GM23338 (cell line): ENCODE measurements at regions not wholly inside any gene's neighbourhood (a gene's known extent, or its start where the extent isn't known, plus 50 kb on each side); places are given as distances from the start of the nearest gene placed in this dataset.

Experiments used
- ATAC-seq: fragments of 200-7000 bp; cut with Tn5 transposase; 3 replicates; pipeline ENCODE4 v1.9.1; 2020
- DNase-seq: peaks from one replicate; pipeline ENCODE4 v3.0.0-alpha.2; 2015; ENCODE audit warnings: low spot score
- H2AFZ ChIP-seq: fragments of 200-600 bp; sonication (generic); 2 replicates; pipeline ENCODE4 v1.8.0; 2016; ENCODE audit warnings: antibody characterized with exemption, mild to moderate bottlenecking, moderate library complexity
- H3F3A ChIP-seq: fragments of 200-600 bp; sonication (generic); replicated peaks from 2 replicates; pipeline ENCODE4 v1.8.0; 2017; ENCODE audit warnings: antibody characterized with exemption, mixed run types, low read depth
- H3K27ac ChIP-seq: fragments of 200-600 bp; sonication (generic); 2 replicates; pipeline ENCODE4 v1.6.1; 2016; ENCODE audit warnings: low read depth
- H3K27me3 ChIP-seq: fragments of 200-600 bp; sonication (generic); 2 replicates; pipeline ENCODE4 v1.8.0; 2016; ENCODE audit warnings: mild to moderate bottlenecking, mixed run types, moderate library complexity; ENCODE audit not compliant: insufficient read depth
- H3K36me3 ChIP-seq: fragments of 200-600 bp; sonication (generic); 2 replicates; pipeline ENCODE4 v1.8.0; 2016; ENCODE audit warnings: mild to moderate bottlenecking; ENCODE audit not compliant: insufficient read depth
- H3K4me1 ChIP-seq: fragments of 200-600 bp; sonication (generic); 2 replicates; pipeline ENCODE4 v1.8.0; 2016; ENCODE audit warnings: mild to moderate bottlenecking, moderate library complexity; ENCODE audit not compliant: insufficient read depth
- H3K4me2 ChIP-seq: fragments of 200-600 bp; sonication (generic); 2 replicates; pipeline ENCODE4 v1.7.1; 2017; ENCODE audit warnings: mixed run types
- H3K4me3 ChIP-seq: fragments of 200-600 bp; sonication (generic); 2 replicates; pipeline ENCODE4 v1.6.1; 2016; ENCODE audit warnings: mixed run types
- H3K79me2 ChIP-seq: fragments of 200-600 bp; sonication (generic); replicated peaks from 2 replicates; pipeline ENCODE4 v1.8.0; 2017; ENCODE audit warnings: mild to moderate bottlenecking; ENCODE audit not compliant: insufficient read depth
- H3K9me2 ChIP-seq: fragments of 200-600 bp; sonication (generic); 2 replicates; pipeline ENCODE4 v1.8.0; 2017; ENCODE audit not compliant: insufficient read depth
- H4K20me1 ChIP-seq: fragments of 200-600 bp; sonication (generic); replicated peaks from 2 replicates; pipeline ENCODE4 v1.8.0; 2017; ENCODE audit warnings: mild to moderate bottlenecking; ENCODE audit not compliant: insufficient read depth
- H3K27ac Mint-ChIP-seq: 2 replicates; pipeline ENCODE4 v1.8.0; 2020; ENCODE audit warnings: inconsistent platforms, mild to moderate bottlenecking, moderate library complexity, mixed read lengths
- H3K27me3 Mint-ChIP-seq: 3 replicates; pipeline ENCODE4 v1.8.0; 2022; ENCODE audit warnings: low read depth, mild to moderate bottlenecking, moderate library complexity, mixed read lengths, inconsistent platforms; ENCODE audit not compliant: insufficient read depth, poor library complexity
- H3K36me3 Mint-ChIP-seq: 3 replicates; pipeline ENCODE4 v1.8.0; 2021; ENCODE audit warnings: low read depth, mild to moderate bottlenecking, inconsistent platforms, moderate library complexity, mixed read lengths
- H3K4me1 Mint-ChIP-seq: 3 replicates; pipeline ENCODE4 v1.8.0; 2020; ENCODE audit warnings: mild to moderate bottlenecking, inconsistent platforms, mixed read lengths
- H3K4me3 Mint-ChIP-seq: 3 replicates; pipeline ENCODE4 v1.8.0; 2021; ENCODE audit warnings: moderate library complexity, mild to moderate bottlenecking, inconsistent platforms, mixed read lengths
- H3K9me3 Mint-ChIP-seq: 3 replicates; pipeline ENCODE4 v1.8.0; 2020; ENCODE audit warnings: moderate library complexity, mild to moderate bottlenecking, inconsistent platforms, mixed read lengths
- CREB1 ChIP-seq: fragments of 250-450 bp; sonication (Bioruptor Pico); IDR thresholded peaks from 2 replicates; pipeline ENCODE4 v1.5.0; 2020; ENCODE audit warnings: low read depth, mild to moderate bottlenecking, moderate library complexity
- CTCF ChIP-seq, 2 experiments: fragments of 200-600 bp in 1 of 2; sonication (generic) in 1 of 2; conservative IDR thresholded peaks; 2 replicates each; pipeline versions ENCODE4 v1.5.1 to v1.6.1; 2016 to 2017; ENCODE audit warnings: antibody characterized with exemption in 2 of 2, low read depth in 2 of 2, mild to moderate bottlenecking in 2 of 2, moderate library complexity in 1 of 2
- EZH2phosphoT487 ChIP-seq: fragments of 200-600 bp; sonication (generic); IDR thresholded peaks from one replicate; pipeline ENCODE4 v1.8.1; 2018; ENCODE audit warnings: antibody characterized with exemption; ENCODE audit not compliant: unreplicated experiment
- JUNB ChIP-seq: IDR thresholded peaks from one replicate; pipeline ENCODE4 v1.6.1; 2016; ENCODE audit warnings: antibody characterized with exemption; ENCODE audit not compliant: unreplicated experiment
- POLR2AphosphoS5 ChIP-seq: IDR thresholded peaks from 2 replicates; pipeline ENCODE4 v1.6.1; 2016; ENCODE audit warnings: antibody characterized with exemption, low read depth
- REST ChIP-seq: IDR thresholded peaks from one replicate; pipeline ENCODE4 v1.6.1; 2018; ENCODE audit warnings: antibody characterized with exemption; ENCODE audit not compliant: unreplicated experiment
- STAT1 ChIP-seq: IDR thresholded peaks from one replicate; pipeline ENCODE4 v1.6.1; 2016; ENCODE audit warnings: antibody characterized with exemption; ENCODE audit not compliant: unreplicated experiment
- ZNF114 ChIP-seq: fragments of 250-450 bp; sonication (Bioruptor Pico); IDR thresholded peaks from 2 replicates; pipeline ENCODE4 v1.5.0; 2020; ENCODE audit warnings: mild to moderate bottlenecking, moderate library complexity
- ZNF331 ChIP-seq: fragments of 250-450 bp; sonication (Bioruptor Pico); IDR thresholded peaks from 2 replicates; pipeline ENCODE4 v1.5.0; 2020; ENCODE audit warnings: low read depth, mild to moderate bottlenecking, moderate library complexity
- TF ChIP-seq, protein P1 (sequence below): fragments of 250-450 bp; sonication (Bioruptor Pico); IDR thresholded peaks from 2 replicates; pipeline ENCODE4 v1.5.0; 2020; ENCODE audit warnings: mild to moderate bottlenecking, moderate library complexity

DNA sequence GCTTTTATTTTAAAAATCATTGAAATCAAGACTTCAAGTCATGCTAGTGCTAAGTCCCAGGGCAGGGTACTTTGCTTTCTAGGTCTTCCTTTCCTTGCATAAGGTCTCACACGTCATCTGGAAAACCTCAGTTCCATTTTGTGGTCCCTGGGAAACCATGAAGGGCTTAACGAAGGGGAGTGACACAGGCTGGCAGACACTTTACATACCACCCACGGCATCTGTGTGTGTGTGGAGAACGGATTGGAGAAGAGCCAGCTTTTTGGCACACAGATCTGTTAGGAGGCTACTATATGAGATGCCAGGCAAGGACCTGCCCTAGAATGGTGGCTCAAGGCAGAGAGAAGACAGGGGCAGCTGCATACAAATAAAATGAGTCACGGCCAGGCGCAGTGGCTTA lies 107.5 kb upstream of the NSMCE3 start:
- no peak overlapping the region for H3K4me3 ChIP-seq
- no peak overlapping the region for H3K4me2 ChIP-seq
- H3K79me2 ChIP-seq = no peaks in the 10 kb centered on the region
- Mint-ChIP-seq H3K27ac (no peak overlapping the region), H3K27me3 (peaks cover 2% of the 10 kb centered on the region), H3K36me3 (no peaks in the 10 kb centered on the region), H3K9me3 (no peaks in the 10 kb centered on the region), H3K4me1 (peaks cover 20% of the 10 kb centered on the region), H3K4me3 (no peak overlapping the region)
- no peaks in the 10 kb centered on the region for H3K36me3 ChIP-seq
- peaks cover 7% of the 10 kb centered on the region; the same call in 1 of the 2 replicates for H3K4me1 ChIP-seq
- no peaks in the 10 kb centered on the region for H3K27me3 ChIP-seq
- H3K9me2 ChIP-seq = no peaks in the 10 kb centered on the region
- DNase-seq = no peak
- no peak for ATAC-seq
- no peaks in the 10 kb centered on the region; the same call in 1 of the 2 replicates for H4K20me1 ChIP-seq
- H2AFZ ChIP-seq = no peak overlapping the region
- TF ChIP-seq ZNF331 (CRISPR knock-in tag) (no peak), CREB1 (CRISPR knock-in tag) (no peak), EZH2phosphoT487 (no peak), ZNF114 (CRISPR knock-in tag) (no peak), STAT1 (no peak), JUNB (no peak)
- 0 out of 2 replicates have a peak overlapping the region, but pooled peaks have one; percentile 39 for H3K27ac ChIP-seq
- no peaks in the 10 kb centered on the region for H3F3A ChIP-seq

- H2AFZ ChIP-seq = no peak overlapping the region
- peaks cover under 1% of the 10 kb centered on the region for H3K27me3 Mint-ChIP-seq
- TF ChIP-seq, protein P1, sequence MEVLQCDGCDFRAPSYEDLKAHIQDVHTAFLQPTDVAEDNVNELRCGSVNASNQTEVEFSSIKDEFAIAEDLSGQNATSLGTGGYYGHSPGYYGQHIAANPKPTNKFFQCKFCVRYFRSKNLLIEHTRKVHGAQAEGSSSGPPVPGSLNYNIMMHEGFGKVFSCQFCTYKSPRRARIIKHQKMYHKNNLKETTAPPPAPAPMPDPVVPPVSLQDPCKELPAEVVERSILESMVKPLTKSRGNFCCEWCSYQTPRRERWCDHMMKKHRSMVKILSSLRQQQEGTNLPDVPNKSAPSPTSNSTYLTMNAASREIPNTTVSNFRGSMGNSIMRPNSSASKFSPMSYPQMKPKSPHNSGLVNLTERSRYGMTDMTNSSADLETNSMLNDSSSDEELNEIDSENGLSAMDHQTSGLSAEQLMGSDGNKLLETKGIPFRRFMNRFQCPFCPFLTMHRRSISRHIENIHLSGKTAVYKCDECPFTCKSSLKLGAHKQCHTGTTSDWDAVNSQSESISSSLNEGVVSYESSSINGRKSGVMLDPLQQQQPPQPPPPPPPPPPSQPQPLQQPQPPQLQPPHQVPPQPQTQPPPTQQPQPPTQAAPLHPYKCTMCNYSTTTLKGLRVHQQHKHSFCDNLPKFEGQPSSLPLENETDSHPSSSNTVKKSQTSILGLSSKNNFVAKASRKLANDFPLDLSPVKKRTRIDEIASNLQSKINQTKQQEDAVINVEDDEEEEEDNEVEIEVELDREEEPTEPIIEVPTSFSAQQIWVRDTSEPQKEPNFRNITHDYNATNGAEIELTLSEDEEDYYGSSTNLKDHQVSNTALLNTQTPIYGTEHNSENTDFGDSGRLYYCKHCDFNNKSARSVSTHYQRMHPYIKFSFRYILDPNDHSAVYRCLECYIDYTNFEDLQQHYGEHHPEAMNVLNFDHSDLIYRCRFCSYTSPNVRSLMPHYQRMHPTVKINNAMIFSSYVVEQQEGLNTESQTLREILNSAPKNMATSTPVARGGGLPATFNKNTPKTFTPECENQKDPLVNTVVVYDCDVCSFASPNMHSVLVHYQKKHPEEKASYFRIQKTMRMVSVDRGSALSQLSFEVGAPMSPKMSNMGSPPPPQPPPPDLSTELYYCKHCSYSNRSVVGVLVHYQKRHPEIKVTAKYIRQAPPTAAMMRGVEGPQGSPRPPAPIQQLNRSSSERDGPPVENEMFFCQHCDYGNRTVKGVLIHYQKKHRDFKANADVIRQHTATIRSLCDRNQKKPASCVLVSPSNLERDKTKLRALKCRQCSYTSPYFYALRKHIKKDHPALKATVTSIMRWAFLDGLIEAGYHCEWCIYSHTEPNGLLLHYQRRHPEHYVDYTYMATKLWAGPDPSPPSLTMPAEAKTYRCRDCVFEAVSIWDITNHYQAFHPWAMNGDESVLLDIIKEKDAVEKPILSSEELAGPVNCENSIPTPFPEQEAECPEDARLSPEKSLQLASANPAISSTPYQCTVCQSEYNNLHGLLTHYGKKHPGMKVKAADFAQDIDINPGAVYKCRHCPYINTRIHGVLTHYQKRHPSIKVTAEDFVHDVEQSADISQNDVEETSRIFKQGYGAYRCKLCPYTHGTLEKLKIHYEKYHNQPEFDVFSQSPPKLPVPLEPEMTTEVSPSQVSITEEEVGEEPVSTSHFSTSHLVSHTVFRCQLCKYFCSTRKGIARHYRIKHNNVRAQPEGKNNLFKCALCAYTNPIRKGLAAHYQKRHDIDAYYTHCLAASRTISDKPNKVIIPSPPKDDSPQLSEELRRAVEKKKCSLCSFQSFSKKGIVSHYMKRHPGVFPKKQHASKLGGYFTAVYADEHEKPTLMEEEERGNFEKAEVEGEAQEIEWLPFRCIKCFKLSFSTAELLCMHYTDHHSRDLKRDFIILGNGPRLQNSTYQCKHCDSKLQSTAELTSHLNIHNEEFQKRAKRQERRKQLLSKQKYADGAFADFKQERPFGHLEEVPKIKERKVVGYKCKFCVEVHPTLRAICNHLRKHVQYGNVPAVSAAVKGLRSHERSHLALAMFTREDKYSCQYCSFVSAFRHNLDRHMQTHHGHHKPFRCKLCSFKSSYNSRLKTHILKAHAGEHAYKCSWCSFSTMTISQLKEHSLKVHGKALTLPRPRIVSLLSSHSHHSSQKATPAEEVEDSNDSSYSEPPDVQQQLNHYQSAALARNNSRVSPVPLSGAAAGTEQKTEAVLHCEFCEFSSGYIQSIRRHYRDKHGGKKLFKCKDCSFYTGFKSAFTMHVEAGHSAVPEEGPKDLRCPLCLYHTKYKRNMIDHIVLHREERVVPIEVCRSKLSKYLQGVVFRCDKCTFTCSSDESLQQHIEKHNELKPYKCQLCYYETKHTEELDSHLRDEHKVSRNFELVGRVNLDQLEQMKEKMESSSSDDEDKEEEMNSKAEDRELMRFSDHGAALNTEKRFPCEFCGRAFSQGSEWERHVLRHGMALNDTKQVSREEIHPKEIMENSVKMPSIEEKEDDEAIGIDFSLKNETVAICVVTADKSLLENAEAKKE (CRISPR knock-in tag) = no peak
- no peak for TF ChIP-seq POLR2AphosphoS5
- TF ChIP-seq REST = no peak
- TF ChIP-seq CTCF (conservative IDR thresholded peaks at IDR 0.05; ENCODE audit: low read depth in 2 of 2) = no peak
- TF ChIP-seq ZNF114 (CRISPR knock-in tag) = no peak
- TF ChIP-seq JUNB = no peak
- no peak overlapping the region for H3K4me2 ChIP-seq
- no peaks in the 10 kb centered on the region for H3F3A ChIP-seq
- no peak overlapping the region for H3K4me3 Mint-ChIP-seq
- H3K4me1 Mint-ChIP-seq = peaks cover 20% of the 10 kb centered on the region
- ATAC-seq (peak; percentile 89), DNase-seq (peak; percentile 37)
- H3K27ac ChIP-seq = 0 out of 2 replicates have a peak overlapping the region, but pooled peaks have one; percentile 39
- H3K27me3 ChIP-seq = no peaks in the 10 kb centered on the region
- no peaks in the 10 kb centered on the region; the same call in 1 of the 2 replicates for H4K20me1 ChIP-seq
- no peaks in the 10 kb centered on the region for H3K79me2 ChIP-seq
- no peaks in the 10 kb centered on the region for H3K9me2 ChIP-seq
- H3K4me1 ChIP-seq = peaks cover 7% of the 10 kb centered on the region; the same call in 1 of the 2 replicates
- no peak overlapping the region for H3K27ac Mint-ChIP-seq
- no peak overlapping the region for H3K4me3 ChIP-seq
- no peaks in the 10 kb centered on the region for H3K36me3 Mint-ChIP-seq
- no peaks in the 10 kb centered on the region for H3K36me3 ChIP-seq
- H3K9me3 Mint-ChIP-seq = no peaks in the 10 kb centered on the region
Observed at GRCh38 chr15:29376590-29376989, 107.0 kb upstream of the NSMCE3 start.
